ENCODE measurements at regions not wholly inside any gene's neighbourhood (a gene's known extent, or its start where the extent isn't known, plus 50 kb on each side); places are given as distances from the start of the nearest gene placed in this dataset.
"Not testable (repeated sequence)": the region's sequence is repeated elsewhere in the genome, so short reads cannot be mapped to it uniquely, and the experiment has no call there.

GRCh38 chr6:164066335-164066734 lies 651.8 kb downstream of the QKI start:
- no peak for DNase-seq (ENCODE audit: low read depth in 3 of 3, low spot score in 2 of 3)

GRCh38 chr6:164063346-164063745 lies 648.8 kb downstream of the QKI start:
- DNase-seq (ENCODE audit: low read depth in 3 of 3, low spot score in 2 of 3) = no peak

DNA sequence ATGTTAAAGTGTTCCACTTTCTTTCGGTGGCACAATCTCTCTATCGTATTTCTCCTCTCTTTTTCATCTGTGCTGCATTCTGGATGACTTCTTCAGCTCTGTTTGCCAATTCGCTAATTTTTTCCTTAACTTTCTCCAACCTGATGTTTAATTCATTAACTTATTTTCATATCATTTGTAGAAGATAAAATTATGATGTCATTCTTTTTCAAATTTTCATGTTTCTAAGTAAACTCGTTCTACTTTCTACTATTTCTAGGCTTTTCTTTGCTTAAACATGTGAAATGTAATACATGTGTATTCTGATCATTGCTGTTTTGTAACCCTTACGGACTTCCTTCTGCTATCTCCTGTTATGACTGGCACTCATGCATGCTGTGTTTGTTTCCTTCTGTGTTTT lies 648.4 kb downstream of the QKI start:
- no peak for DNase-seq (ENCODE audit: low read depth in 3 of 3, low spot score in 2 of 3)

GRCh38 chr6:164057876-164058275 lies 643.4 kb downstream of the QKI start:
- DNase-seq (ENCODE audit: low read depth in 3 of 3, low spot score in 2 of 3) = no peak

- DNase-seq (ENCODE audit: low read depth in 3 of 3, low spot score in 2 of 3) = no peak
Observed at GRCh38 chr6:164051427-164051826, 636.9 kb downstream of the QKI start.

DNA sequence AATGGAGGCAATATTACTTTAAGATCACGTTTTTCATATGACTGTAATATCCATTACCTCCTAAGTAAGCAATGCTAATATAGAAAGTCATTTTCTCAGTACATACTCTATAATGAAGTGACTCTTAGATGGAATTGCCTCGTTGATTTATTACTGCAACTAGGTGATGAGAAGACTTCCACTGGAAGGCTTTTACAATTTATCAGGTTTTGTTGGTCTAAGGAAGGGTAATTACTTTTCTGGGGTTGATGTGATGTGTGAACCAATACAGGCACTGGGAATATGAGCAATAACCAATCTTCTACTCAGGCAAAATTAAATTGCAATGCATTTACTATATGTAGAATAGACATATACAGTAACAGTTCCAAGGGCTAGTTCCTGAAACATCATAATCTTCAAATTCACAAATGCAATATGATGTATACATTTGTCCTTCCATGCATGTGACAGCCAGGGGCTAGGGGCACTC lies 635.0 kb downstream of the QKI start:
- no peak for DNase-seq (ENCODE audit: low read depth in 3 of 3, low spot score in 2 of 3)

GRCh38 chr6:164048840-164049516 lies 634.5 kb downstream of the QKI start:
- DNase-seq (ENCODE audit: low read depth in 3 of 3, low spot score in 2 of 3) = no peak

DNA sequence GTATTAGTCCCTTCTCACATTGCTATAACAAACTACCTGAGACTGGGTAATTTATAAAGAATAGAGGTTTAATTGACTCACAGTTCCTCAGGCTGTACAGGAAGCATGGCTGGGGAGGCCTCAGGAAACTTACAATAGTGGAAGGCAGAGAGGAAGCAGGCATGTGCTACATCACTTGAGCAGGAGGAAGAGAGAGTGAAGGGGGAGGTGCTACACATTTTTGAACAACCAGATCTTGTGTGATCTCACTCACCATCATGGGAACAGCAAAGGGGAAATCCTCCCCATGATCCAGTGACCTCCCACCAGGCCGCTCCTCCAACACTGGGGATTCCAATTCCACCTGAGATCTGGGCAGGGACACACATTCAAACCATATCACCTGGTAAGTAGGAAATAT lies 630.6 kb downstream of the QKI start:
- no peak for DNase-seq (ENCODE audit: low read depth in 3 of 3, low spot score in 2 of 3)

DNA sequence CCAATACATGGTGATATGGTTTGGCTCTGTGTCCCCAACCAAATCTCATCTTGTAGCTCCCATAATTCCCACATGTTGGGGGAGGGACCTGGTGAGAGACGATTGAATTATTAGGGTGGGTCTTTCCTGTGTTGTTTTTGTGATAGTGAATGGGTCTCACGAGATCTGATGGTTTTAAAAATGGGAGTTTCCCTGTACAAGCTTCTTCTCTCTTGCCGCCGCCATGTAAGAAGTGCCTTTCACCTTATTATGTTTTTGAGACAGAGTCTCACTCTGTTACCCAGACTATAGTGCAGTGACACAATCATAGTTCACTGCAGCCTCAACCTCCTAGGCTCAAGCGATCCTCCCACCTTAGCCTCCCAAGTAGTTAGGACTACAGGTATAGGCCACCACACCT lies 629.1 kb downstream of the QKI start:
- not testable (repeated sequence) for DNase-seq (ENCODE audit: low read depth in 3 of 3, low spot score in 2 of 3)

GRCh38 chr6:164042212-164042611 lies 627.7 kb downstream of the QKI start:
- no peak for DNase-seq (ENCODE audit: low read depth in 3 of 3, low spot score in 2 of 3)

DNA sequence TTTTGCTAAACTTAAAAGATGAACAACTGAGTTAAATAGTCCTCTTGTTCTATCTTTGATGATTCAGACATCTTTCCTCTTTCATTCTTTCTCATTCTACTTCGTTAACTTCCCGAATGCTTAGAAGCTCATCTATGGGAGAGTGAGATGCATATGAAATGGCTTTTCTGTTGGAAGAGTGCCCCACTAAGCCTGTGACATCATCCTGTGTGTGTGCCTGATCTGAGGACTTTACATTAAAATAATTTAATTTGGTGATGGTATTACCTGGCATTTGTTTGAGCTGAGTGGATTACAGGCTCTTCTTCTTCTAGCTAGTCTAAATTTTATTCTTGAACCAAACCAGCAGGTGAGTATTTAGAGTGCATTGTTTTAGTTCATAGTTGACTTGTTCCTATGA lies 626.5 kb downstream of the QKI start:
- DNase-seq (ENCODE audit: low read depth in 3 of 3, low spot score in 2 of 3) = no peak

DNA sequence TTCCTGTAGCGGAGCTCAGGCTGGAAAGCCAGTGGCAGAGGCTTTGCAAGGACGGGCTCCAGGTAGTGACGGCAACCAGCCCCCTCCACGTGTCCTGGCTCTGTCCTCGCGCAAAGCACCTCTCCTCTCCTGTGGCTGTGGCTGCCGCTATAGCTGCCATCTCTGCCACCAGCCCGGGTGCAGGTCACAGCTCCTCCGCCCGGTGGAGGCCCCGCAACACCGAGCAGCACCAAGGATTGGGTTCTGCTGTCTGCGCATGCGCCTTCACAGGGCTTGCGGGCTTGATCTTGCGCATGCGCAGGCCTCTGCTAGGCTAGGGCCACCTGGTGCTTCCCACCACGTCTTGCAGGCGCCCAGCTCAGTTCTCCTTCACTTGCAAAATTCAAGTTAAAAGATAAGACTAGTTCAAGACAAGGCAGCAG lies 625.4 kb downstream of the QKI start:
- DNase-seq (ENCODE audit: low read depth in 3 of 3, low spot score in 2 of 3) = peak in 1 of 3 donors; percentile 19

GRCh38 chr6:164037171-164037870 lies 622.8 kb downstream of the QKI start:
- no peak for DNase-seq (ENCODE audit: low read depth in 3 of 3, low spot score in 2 of 3)

DNA sequence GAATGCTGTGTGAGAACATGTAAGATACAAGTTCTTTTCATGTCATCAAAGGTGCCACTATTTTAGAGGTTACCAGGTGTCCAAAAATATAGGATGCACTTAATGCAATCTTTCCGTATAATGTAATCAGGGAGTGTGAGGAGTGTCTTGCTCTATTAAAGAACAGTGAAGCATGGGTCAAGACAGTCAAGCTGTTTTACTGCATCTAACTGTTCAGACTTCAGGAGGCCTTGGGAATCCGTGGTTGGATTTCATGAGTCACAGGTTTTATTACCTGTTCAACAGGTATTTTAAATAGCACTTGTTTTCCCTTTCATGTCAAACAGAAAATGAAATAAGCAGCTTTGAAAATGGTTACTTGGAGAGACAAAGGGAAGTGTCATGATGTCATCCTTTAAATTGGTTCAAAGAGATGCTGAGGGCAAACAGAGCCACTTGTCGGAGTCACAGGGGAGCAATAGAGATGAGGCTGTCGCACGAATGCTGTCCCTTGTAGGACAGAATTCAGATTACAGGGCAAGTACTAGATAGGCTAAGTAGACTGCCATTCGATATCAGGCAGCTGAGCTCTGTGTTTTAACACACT lies 621.5 kb downstream of the QKI start:
- DNase-seq (ENCODE audit: low read depth in 3 of 3, low spot score in 2 of 3) = no peak

DNA sequence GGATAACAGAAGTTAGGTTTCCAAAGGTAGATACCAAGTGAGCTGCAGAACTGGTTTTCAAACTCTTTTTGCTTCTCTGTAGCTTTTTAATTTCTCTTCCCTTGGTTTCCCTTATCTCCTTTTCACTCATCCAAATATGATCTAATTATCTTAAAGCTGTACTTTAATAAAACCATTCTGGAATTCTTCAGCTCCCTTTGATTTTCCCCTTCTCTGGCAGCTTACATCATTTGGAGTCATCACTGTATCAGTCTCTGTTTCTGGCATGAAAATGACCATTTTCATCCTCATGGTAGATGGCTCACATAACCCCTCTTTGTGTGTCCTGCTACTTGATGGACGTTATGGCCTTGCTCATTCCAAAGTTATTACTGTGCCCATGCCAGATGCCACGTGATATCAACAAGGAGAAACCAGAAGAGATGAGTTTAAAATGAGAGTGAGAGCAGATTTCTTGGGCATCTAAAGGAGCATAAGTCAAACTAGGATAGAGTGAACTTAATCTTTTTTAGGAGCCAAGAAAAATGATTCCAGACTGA lies 620.2 kb downstream of the QKI start:
- DNase-seq (ENCODE audit: low read depth in 3 of 3, low spot score in 2 of 3) = no peak

DNA sequence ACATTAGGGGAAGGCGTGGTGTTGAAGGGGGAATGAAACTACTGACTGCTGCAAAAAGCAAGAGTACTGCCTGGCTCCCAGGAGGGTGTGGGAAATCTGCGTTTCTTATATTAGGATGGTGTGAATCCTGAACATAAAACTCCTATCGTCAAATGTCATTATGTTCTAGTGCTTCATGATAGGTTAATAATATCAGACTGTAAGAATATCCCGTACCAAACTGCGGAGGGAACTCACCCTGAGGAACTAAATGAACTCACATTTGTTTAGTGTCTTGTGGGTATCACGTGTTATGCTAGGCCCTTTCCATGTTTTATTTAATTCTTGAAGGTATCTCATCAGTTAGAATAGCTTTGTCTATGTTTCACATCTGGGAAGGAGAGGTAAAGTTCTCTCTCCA lies 610.7 kb downstream of the QKI start:
- no peak for DNase-seq (ENCODE audit: low read depth in 3 of 3, low spot score in 2 of 3)

DNA sequence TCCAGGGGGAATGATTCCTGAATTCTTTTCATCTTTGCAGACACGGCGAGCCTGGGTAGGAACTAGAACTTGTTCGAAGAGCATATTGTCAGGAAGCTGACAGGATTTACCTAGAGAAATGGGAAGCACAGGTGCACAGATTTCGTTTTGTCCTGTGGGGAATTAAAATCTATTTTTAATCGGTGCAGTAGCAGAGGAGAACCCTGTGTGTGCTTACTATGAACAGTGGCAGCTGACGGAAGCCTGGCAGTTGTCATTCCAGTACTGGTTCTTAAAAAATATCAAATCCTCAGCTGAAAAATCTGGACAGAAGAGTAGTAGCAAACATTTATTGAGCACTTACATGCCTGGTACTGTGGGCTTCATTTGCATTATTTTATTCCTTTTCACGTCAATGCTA lies 609.0 kb downstream of the QKI start:
- no peak for DNase-seq (ENCODE audit: low read depth in 3 of 3, low spot score in 2 of 3)

DNA sequence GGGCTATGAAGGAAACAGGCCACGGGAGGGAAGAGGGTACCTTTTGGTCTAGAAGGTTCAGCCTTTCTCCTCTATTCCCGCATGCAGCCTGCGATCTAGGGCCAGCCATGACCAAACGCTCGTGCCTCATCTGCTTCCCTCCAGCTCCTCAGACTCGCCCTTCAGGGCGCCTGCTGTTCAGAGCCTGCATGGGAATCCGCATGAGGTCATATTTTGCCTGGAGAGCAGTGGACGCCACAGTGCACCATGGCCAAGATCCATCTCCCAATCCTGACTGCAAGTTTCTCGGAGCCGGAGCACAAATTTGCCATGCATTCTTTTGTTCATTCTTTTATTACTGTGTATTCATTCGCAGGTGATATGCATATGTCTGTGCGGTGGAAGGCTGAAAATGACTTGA lies 608.1 kb downstream of the QKI start:
- DNase-seq (ENCODE audit: low read depth in 3 of 3, low spot score in 2 of 3) = no peak

GRCh38 chr6:164021589-164022250 lies 607.2 kb downstream of the QKI start:
- no peak for DNase-seq (ENCODE audit: low read depth in 3 of 3, low spot score in 2 of 3)

DNA sequence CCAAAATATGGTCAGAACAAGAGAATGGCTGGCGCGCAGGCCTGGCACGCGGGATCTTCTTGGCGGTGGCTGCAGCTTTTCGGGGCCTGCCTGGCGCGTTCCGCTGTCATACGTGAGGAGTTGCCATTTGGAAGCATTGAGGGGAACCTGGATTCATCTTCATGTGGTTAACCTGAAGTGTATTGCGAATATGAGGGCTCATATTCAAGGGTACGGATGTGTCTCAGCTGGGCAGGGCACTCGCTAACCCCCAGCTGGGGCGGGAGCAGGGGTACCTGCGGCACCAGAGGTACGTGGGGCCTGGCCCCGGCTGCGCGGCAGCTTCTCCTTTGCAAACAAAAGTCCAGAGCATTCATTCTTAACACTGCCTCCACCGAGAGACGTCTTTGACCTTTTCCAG lies 605.6 kb downstream of the QKI start:
- no peak for DNase-seq (ENCODE audit: low read depth in 3 of 3, low spot score in 2 of 3)

DNA sequence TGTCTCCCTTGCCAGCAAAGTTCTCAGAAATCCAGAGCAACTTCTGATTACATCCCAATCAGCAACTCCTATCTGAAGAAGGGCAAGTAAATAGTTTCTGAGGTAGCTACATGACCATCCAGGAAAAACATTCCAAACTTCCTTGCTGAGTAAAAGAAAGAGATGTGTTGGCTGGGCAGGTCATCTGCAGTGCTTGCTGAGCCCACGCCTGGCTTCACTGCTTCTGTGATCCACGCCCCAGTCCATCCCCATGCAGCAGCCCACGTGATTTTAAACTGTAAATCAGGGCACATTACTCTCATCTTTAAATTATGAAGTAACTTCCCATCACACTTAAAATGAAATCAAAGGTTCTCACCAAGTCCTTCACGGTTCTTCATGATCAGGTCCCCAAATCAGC lies 603.6 kb downstream of the QKI start:
- DNase-seq (ENCODE audit: low read depth in 3 of 3, low spot score in 2 of 3) = no peak

Data from right renal cortex interstitium (tissue), 3 donors.